Ovary (tissue), 7 donors: ENCODE measurements at regions not wholly inside any gene's neighbourhood (a gene's known extent, or its start where the extent isn't known, plus 50 kb on each side); places are given as distances from the start of the nearest gene placed in this dataset.

Experiments
- DNase-seq, 5 donors: peaks; one replicate each; pipeline ENCODE4 v3.0.0-alpha.2; 2019 to 2020
- H3K27ac ChIP-seq, 2 donors: fragments of 200-600 bp; one replicate each; pipeline versions ENCODE4 v1.5.1 to v1.8.0; 2019 to 2022
- H3K27me3 ChIP-seq: fragments of 200-600 bp; one replicate; pipeline ENCODE4 v1.8.0; 2022
- H3K36me3 ChIP-seq: fragments of 200-600 bp; sonication (generic); one replicate; pipeline ENCODE4 v1.5.1; 2019
- H3K4me1 ChIP-seq: one replicate; pipeline ENCODE4 v1.8.1; 2013; ENCODE audit warnings: mild to moderate bottlenecking, moderate library complexity; ENCODE audit not compliant: insufficient read depth
- H3K4me3 ChIP-seq: fragments of 200-600 bp; sonication (generic); one replicate; pipeline ENCODE4 v1.5.1; 2017
- H3K9me3 ChIP-seq, 2 donors: fragments of 200-600 bp in 1 of 2; sonication (generic) in 1 of 2; one replicate each; pipeline versions ENCODE4 v1.5.1 to v1.8.1; 2013 to 2019; ENCODE audit warnings: mild to moderate bottlenecking in 1 of 2, moderate library complexity in 1 of 2
- EP300 ChIP-seq: sonication (generic); formaldehyde crosslinking; IDR thresholded peaks from one replicate; pipeline ENCODE4 v1.6.1; 2017; ENCODE audit warnings: antibody characterized with exemption
- POLR2A ChIP-seq: fragments of 450-650 bp; IDR thresholded peaks from one replicate; pipeline ENCODE4 v1.6.1; 2017; ENCODE audit warnings: antibody characterized with exemption, mild to moderate bottlenecking, moderate library complexity
- WGBS, 3 donors: extraction: QIAGEN DNeasy Blood & Tissue Kit in 1 of 3; methylation state at CpG; one replicate each; pipeline versions ENCODE4 v1.1.5 to v1.1.7; 2013 to 2017; 5-methylcytosine and 5-hydroxymethylcytosine counted together
- intact Hi-C, 4 donors: fragments of 100-400 bp; cut with DNase I; formaldehyde crosslinking; loops; one replicate each; pipeline versions ENCODE4 v1.11.0 to v1.15.1; 2022 to 2023
- TF ChIP-seq, protein P1 (sequence below), 3 donors: fragments of 450-650 bp in 2 of 3; fragments of 200-600 bp in 1 of 3; IDR thresholded peaks; one replicate each; pipeline versions ENCODE4 v1.5.1 to v1.8.0; 2016 to 2022; ENCODE audit warnings: antibody characterized with exemption in 3 of 3, mild to moderate bottlenecking in 1 of 3
- donor health status: DM: no; HTN: no; CAD: no; lungs with moderate emphysema.
- donor health status: DM: no; HTN: no; CAD: no.
- donor health status: Bipolar disorder and iron deficiency.
- donor health status: DM: no; HTN: no; CAD: no.
- donor health status: DM: yes; HTN: yes; CAD: no.

DNA sequence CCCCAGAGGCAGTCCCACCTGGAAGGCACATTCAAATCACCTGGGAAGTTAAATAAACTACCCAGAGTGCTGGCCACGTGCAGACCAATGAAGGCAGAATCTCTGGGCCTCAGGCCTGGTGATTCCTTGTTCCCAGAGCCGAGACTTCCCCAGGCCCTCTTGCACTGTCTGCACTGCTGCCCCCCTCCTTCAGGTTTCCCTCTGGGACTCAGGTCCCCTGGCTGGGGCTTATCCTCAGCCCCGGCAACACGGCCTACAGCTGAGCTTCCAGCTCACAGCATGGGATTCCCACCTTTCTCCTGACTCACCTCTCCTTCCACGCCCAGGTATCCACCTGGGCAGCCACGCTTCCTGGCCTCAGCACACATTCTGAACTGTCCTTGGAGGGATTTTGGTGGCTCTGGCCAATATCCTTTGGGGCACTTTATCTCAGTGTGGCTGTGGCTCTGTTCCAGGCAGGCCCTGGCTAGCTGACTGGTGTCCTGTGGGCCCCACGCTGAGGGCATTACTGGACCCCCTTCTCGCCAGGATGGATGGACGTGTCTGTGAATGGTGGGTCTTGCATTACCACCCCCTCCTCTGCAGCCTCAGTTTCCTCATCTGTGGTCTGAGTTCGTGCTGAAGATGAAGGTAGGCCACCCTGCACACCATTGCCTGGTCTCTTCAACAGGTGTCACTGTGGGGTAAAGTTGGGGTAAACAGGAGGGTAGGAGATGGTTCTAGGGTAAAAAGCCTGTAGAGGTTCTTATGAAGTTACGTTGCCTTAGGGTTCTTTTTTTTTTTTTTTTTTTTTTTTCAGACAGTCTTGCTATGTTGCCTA, 165.7 kb downstream of the IRF8 start:
- no peak overlapping the region for H3K4me3 ChIP-seq
- no peak for DNase-seq
- H3K27ac ChIP-seq, result no peak overlapping the region
- intact Hi-C loops, result no loop called here
- H3K27me3 ChIP-seq, result no peaks in the 10 kb centered on the region
- TF ChIP-seq, protein P1, sequence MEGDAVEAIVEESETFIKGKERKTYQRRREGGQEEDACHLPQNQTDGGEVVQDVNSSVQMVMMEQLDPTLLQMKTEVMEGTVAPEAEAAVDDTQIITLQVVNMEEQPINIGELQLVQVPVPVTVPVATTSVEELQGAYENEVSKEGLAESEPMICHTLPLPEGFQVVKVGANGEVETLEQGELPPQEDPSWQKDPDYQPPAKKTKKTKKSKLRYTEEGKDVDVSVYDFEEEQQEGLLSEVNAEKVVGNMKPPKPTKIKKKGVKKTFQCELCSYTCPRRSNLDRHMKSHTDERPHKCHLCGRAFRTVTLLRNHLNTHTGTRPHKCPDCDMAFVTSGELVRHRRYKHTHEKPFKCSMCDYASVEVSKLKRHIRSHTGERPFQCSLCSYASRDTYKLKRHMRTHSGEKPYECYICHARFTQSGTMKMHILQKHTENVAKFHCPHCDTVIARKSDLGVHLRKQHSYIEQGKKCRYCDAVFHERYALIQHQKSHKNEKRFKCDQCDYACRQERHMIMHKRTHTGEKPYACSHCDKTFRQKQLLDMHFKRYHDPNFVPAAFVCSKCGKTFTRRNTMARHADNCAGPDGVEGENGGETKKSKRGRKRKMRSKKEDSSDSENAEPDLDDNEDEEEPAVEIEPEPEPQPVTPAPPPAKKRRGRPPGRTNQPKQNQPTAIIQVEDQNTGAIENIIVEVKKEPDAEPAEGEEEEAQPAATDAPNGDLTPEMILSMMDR (IDR thresholded peaks at IDR 0.05), result no peak
- TF ChIP-seq POLR2A (no peak), EP300 (no peak)
- peaks cover 6% of the 10 kb centered on the region for H3K4me1 ChIP-seq
- no peaks in the 10 kb centered on the region for H3K36me3 ChIP-seq
- H3K9me3 ChIP-seq, result no peaks in the 10 kb centered on the region
- 90 to 92% (median 92%) methylated on average over 11 of the region's 11 CpGs for WGBS, 3 donors

DNA sequence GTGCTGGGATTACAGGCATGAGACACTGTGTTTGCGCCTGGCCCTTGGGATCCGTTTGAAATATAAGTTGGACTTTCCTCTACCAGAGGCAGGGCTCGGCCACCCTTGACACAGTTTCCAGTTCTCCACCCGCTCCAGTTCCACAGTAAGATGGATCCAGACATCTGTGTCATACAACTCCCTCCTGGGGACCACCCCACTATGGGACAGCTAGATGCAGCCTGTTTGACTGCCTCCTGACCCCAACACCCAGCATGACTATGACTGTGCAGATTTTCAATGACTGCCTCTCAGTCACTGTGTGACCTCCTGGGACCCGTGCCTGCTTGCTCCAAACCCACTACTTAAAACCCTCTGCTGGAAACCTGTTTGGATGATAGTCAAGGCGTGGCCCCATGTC, 166.7 kb downstream of the IRF8 start:
- no peaks in the 10 kb centered on the region for H3K36me3 ChIP-seq
- no peak overlapping the region for H3K4me3 ChIP-seq
- H3K9me3 ChIP-seq, result no peaks in the 10 kb centered on the region
- intact Hi-C loops, result no loop called here
- H3K4me1 ChIP-seq, result peaks cover 1% of the 10 kb centered on the region
- WGBS, 3 donors, result 81 to 84% (median 82%) methylated on average over 6 of the region's 6 CpGs
- no peaks in the 10 kb centered on the region for H3K27me3 ChIP-seq
- no peak for DNase-seq
- no peak overlapping the region for H3K27ac ChIP-seq
- TF ChIP-seq, protein P1 (IDR thresholded peaks at IDR 0.05), result no peak
- TF ChIP-seq POLR2A (no peak), EP300 (no peak)

DNA sequence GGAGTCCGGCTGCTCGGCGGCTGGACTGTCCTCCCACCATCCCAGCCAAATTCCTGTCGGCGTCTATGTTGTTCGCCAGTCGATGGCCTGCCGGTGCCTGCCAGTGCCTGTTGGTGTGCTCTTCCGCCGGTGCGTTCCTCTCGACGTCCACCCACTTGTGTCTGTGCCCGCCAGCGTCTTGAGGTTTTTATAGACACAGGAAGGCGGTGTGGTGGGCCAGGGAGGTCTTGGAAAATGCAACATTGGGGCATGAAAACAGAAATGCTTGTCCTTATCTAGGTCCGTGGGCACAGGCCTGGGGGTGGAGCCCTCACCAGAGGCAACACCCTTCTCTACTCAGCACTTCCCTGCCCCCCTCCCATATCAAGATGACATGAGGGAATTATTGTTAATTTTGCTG, 167.8 kb downstream of the IRF8 start:
- no peaks in the 10 kb centered on the region for H3K36me3 ChIP-seq
- no peaks in the 10 kb centered on the region for H3K4me1 ChIP-seq
- 84 to 86% (median 86%) methylated on average over 17 of the region's 17 CpGs for WGBS, 3 donors
- H3K4me3 ChIP-seq, result no peak overlapping the region
- no peak for DNase-seq
- H3K27ac ChIP-seq, result no peak overlapping the region
- no peaks in the 10 kb centered on the region for H3K9me3 ChIP-seq
- H3K27me3 ChIP-seq, result no peaks in the 10 kb centered on the region
- TF ChIP-seq POLR2A, result no peak
- TF ChIP-seq EP300, result no peak
- intact Hi-C loops, result no loop called here

DNA sequence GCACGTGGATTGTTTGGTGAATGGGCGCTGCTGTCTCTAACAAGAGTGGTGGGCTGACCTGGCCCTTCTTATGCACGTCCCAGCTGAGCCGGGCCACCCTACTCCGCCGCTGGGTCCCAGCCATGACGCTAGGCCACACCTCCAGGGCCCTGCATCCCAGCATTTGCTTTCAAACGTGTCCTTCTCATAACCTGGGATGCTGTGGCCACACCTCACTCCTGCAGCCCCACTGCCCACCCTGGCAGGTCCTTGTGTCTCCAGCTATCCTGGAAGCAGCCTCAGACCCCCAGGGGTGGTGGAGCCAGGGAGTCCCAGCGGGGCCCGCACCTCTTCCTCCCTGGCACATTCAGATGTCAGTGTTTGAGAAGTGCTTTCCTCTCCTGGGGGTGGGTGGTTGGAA, 168.6 kb downstream of the IRF8 start:
- Histone ChIP-seq H3K27ac (no peak overlapping the region), H3K27me3 (no peaks in the 10 kb centered on the region), H3K9me3 (no peaks in the 10 kb centered on the region), H3K4me1 (no peaks in the 10 kb centered on the region), H3K4me3 (no peak overlapping the region), H3K36me3 (no peaks in the 10 kb centered on the region)
- TF ChIP-seq POLR2A (no peak), EP300 (no peak)
- TF ChIP-seq, protein P1 (IDR thresholded peaks at IDR 0.05), result no peak
- WGBS, 3 donors, result 85 to 89% (median 88%) methylated on average over 10 of the region's 10 CpGs
- no peak for DNase-seq
- intact Hi-C loops, result no loop called here

DNA sequence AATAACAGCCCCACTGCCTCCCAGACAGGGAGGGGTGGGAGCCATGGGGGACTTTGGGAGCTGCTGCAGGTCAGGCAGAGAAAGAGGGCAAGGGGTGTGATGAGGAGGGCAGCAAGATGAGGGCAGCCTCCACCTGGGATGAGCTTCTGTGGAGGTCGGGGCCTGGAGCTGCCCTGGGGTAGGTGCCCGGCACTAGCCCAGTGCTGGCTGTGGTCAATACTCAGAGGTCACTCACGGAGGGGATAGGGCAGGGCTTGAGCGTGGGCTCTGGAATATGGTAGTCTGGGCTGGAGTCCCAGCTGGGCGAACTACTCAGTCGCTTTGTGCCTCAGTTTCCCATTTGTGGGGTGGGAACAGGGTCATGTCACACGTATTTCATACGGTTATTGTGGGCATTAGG, 169.0 kb downstream of the IRF8 start:
- TF ChIP-seq POLR2A (no peak), EP300 (no peak)
- TF ChIP-seq, protein P1 (IDR thresholded peaks at IDR 0.05), result no peak
- WGBS, 3 donors, result 86 to 91% (median 88%) methylated on average over 7 to 8 of the region's 8 CpGs

More for the DNA sequence above, 169.0 kb downstream of the IRF8 start:
- H3K27ac ChIP-seq, result no peak overlapping the region
- H3K9me3 ChIP-seq, result no peaks in the 10 kb centered on the region
- intact Hi-C loops, result no loop called here
- no peaks in the 10 kb centered on the region for H3K36me3 ChIP-seq
- H3K4me1 ChIP-seq, result no peaks in the 10 kb centered on the region
- H3K4me3 ChIP-seq, result no peak overlapping the region
- no peaks in the 10 kb centered on the region for H3K27me3 ChIP-seq
- DNase-seq, result no peak
